B cell (primary cell): ENCODE measurements at regions not wholly inside any gene's neighbourhood (a gene's known extent, or its start where the extent isn't known, plus 50 kb on each side); places are given as distances from the start of the nearest gene placed in this dataset.

ENCODE experiments used
- ATAC-seq: fragments of 200-7000 bp; cut with Tn5 transposase; one replicate; pipeline ENCODE4 v1.10.0; 2021; ENCODE audit warnings: low read depth, mild to moderate bottlenecking, moderate number of reproducible peaks, moderate library complexity
- CTCF ChIA-PET: fragments of 350-600 bp; sonication (Branson Sonifier 250); formaldehyde crosslinking; loops from one replicate; lab custom pipeline; 2021; ENCODE audit warnings: antibody characterized with exemption, inconsistent platforms; lab: Charles Lee
- POLR2A ChIA-PET: fragments of 350-600 bp; sonication (Branson Sonifier 250); formaldehyde crosslinking; loops from one replicate; lab custom pipeline; 2021; ENCODE audit warnings: antibody characterized with exemption; lab: Charles Lee
- DNase-seq: peaks from one replicate; pipeline ENCODE4 v3.0.0; 2013
- H2AFZ ChIP-seq: 2 replicates; pipeline ENCODE4 v1.6.1; 2012; ENCODE audit warnings: mild to moderate bottlenecking, low read depth, low read length; ENCODE audit not compliant: insufficient read depth, poor library complexity, severe bottlenecking
- H3K27ac ChIP-seq, 2 donors: 1 replicate in 1 of 2; 2 replicates in 1 of 2; pipeline ENCODE4 v1.5.1; 2012 to 2013; ENCODE audit warnings: low read length in 2 of 2, mild to moderate bottlenecking in 2 of 2, moderate library complexity in 1 of 2
- H3K27me3 ChIP-seq, 4 experiments: fragments of 200-600 bp in 1 of 4; sonication (generic) in 1 of 4; replicated peaks in 1 of 4; 1 replicate in 2 of 4; 2 replicates in 2 of 4; pipeline versions ENCODE4 v1.6.1 to v1.7.0; 2013 to 2016; ENCODE audit warnings: low read length in 3 of 4, mild to moderate bottlenecking in 2 of 4, mixed read lengths in 1 of 4, moderate library complexity in 1 of 4; ENCODE audit not compliant: insufficient read depth in 4 of 4, control insufficient read depth in 3 of 4; ENCODE audit errors: control extremely low read depth in 1 of 4
- H3K36me3 ChIP-seq, 2 experiments: replicated peaks in 1 of 2; 1 replicate in 1 of 2; 2 replicates in 1 of 2; pipeline versions ENCODE4 v1.6.1 to v1.7.1; 2013; ENCODE audit warnings: low read length in 1 of 2; ENCODE audit not compliant: insufficient read depth in 2 of 2, control insufficient read depth in 1 of 2; ENCODE audit errors: control extremely low read depth in 1 of 2, extremely low read depth in 1 of 2
- H3K4me1 ChIP-seq, 2 donors: fragments of 200-600 bp in 1 of 2; sonication (generic) in 1 of 2; 1 replicate in 1 of 2; 2 replicates in 1 of 2; pipeline versions ENCODE4 v1.5.1 to v1.6.1; 2013 to 2017; ENCODE audit warnings: low read length in 2 of 2; ENCODE audit not compliant: control insufficient read depth in 2 of 2, insufficient read depth in 2 of 2
- H3K4me2 ChIP-seq: replicated peaks from 2 replicates; pipeline ENCODE3; 2012; ENCODE audit warnings: mild to moderate bottlenecking, low read depth, low read length; ENCODE audit not compliant: poor library complexity, severe bottlenecking
- H3K4me3 ChIP-seq, 5 experiments: fragments of 200-600 bp in 1 of 5; sonication (generic) in 1 of 5; 1 replicate in 3 of 5; 2 replicates in 2 of 5; pipeline versions ENCODE4 v1.5.1 to v1.7.0; 2011 to 2016; ENCODE audit warnings: low read length in 4 of 5, mild to moderate bottlenecking in 4 of 5, low read depth in 2 of 5, control low read depth in 1 of 5, moderate library complexity in 1 of 5; ENCODE audit not compliant: insufficient read depth in 1 of 5; ENCODE audit errors: control extremely low read depth in 1 of 5, extremely low read depth in 1 of 5
- H3K79me2 ChIP-seq: fragments of 200-600 bp; sonication (generic); one replicate; pipeline ENCODE4 v1.6.0; 2016; ENCODE audit warnings: low read length; ENCODE audit not compliant: control insufficient read depth, insufficient read depth
- H3K9ac ChIP-seq: fragments of 200-600 bp; sonication (generic); 2 replicates; pipeline ENCODE4 v1.6.1; 2017; ENCODE audit warnings: mild to moderate bottlenecking, low read length, moderate library complexity
- H3K9me3 ChIP-seq, 3 donors: one replicate each; pipeline versions ENCODE4 v1.6.1 to v1.7.1; 2013; ENCODE audit warnings: low read length in 2 of 3; ENCODE audit not compliant: control insufficient read depth in 2 of 3, insufficient read depth in 1 of 3; ENCODE audit errors: control extremely low read depth in 1 of 3
- H4K20me1 ChIP-seq: 2 replicates; pipeline ENCODE4 v1.6.0; 2012; ENCODE audit warnings: mild to moderate bottlenecking, low read length; ENCODE audit not compliant: insufficient read depth, control insufficient read depth, poor library complexity, severe bottlenecking
- H3K27ac Mint-ChIP-seq: one replicate; pipeline ENCODE4 v1.8.0; 2021; ENCODE audit warnings: mixed read lengths
- H3K27me3 Mint-ChIP-seq: one replicate; pipeline ENCODE4 v1.8.0; 2021; ENCODE audit warnings: mixed read lengths
- H3K4me1 Mint-ChIP-seq: one replicate; pipeline ENCODE4 v1.8.0; 2021; ENCODE audit warnings: mixed read lengths
- H3K4me3 Mint-ChIP-seq: one replicate; pipeline ENCODE4 v1.8.0; 2021; ENCODE audit warnings: mixed read lengths
- H3K9me3 Mint-ChIP-seq: one replicate; pipeline ENCODE4 v1.8.0; 2022; ENCODE audit warnings: mixed read lengths; ENCODE audit not compliant: insufficient read depth
- CTCF ChIP-seq: fragments of 200-600 bp; IDR thresholded peaks from one replicate; pipeline ENCODE4 v1.8.0; 2022; ENCODE audit warnings: antibody characterized with exemption, mild to moderate bottlenecking
- EZH2 ChIP-seq: IDR thresholded peaks from 2 replicates; pipeline ENCODE4 v1.6.1; 2012; ENCODE audit warnings: borderline replicate concordance, low read depth, mild to moderate bottlenecking, moderate library complexity, low read length; ENCODE audit not compliant: insufficient read depth, poor library complexity, severe bottlenecking
- WGBS: methylation state at CpG from one replicate; pipeline ENCODE4 v1.1.5; 2013; ENCODE audit warnings: missing lambda C conversion rate; ENCODE audit not compliant: insufficient coverage; 5-methylcytosine and 5-hydroxymethylcytosine counted together
- intact Hi-C: fragments of 100-400 bp; cut with micrococcal nuclease; formaldehyde crosslinking; loops from one replicate; pipeline ENCODE4 v1.10.0; 2022

DNA sequence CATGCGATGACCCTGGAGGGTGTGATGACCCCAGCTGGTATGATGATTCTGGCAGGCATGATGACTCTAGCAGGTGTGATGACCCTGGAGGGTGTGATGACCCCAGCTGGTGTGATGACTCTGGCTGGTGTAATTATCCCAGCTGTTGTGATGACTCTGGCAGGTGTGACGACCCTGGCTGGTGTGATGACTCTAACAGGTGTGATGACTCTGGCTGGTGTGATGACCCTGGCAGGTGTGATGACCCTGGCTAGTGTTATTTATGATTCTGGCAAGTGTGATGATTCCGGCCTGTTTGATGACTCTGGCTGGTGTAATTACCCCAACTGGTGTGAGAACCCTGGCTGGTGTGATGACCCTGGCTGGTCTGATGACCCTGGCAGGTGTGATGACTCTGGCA lies 427.2 kb downstream of the QKI start:
- Histone ChIP-seq H3K27ac (no peak overlapping the region), H4K20me1 (no peaks in the 10 kb centered on the region), H3K9me3 (peaks cover 0 to 12% (median 6%) of the 10 kb centered on the region in 3 donors), H3K4me3 (no peak overlapping the region), H3K9ac (no peak overlapping the region), H3K4me2 (no peak overlapping the region), H3K4me1 (peaks cover 0 to 9% of the 10 kb centered on the region in 2 donors), H3K36me3 (no peaks in the 10 kb centered on the region), H3K27me3 (peaks cover 0 to 8% (median 1%) of the 10 kb centered on the region in 4 experiments), H3K79me2 (no peaks in the 10 kb centered on the region), H2AFZ (no peak overlapping the region)
- H3K27ac Mint-ChIP-seq, result no peak overlapping the region
- peaks cover 9% of the 10 kb centered on the region for H3K27me3 Mint-ChIP-seq
- no peak for TF ChIP-seq CTCF
- no peak for TF ChIP-seq EZH2
- CTCF ChIA-PET, result no interaction called here
- H3K9me3 Mint-ChIP-seq, result peaks cover 10% of the 10 kb centered on the region
- H3K4me1 Mint-ChIP-seq, result peaks cover 7% of the 10 kb centered on the region
- intact Hi-C loops, result no loop called here
- 92% methylated on average over 3 of the region's 3 CpGs for WGBS
- no peak for DNase-seq
- POLR2A ChIA-PET, result no interaction called here
- no peak overlapping the region for H3K4me3 Mint-ChIP-seq
- no peak for ATAC-seq

- no peak for ATAC-seq
- ChIA-PET CTCF (no interaction called here), POLR2A (no interaction called here)
- no peaks in the 10 kb centered on the region for H4K20me1 ChIP-seq
- peaks cover 0 to 9% of the 10 kb centered on the region in 2 donors for H3K4me1 ChIP-seq
- H3K4me2 ChIP-seq, result no peak overlapping the region
- Mint-ChIP-seq H3K4me3 (no peak overlapping the region), H3K9me3 (peaks cover 10% of the 10 kb centered on the region), H3K4me1 (peaks cover 7% of the 10 kb centered on the region), H3K27ac (no peak overlapping the region), H3K27me3 (peaks cover 13% of the 10 kb centered on the region)
- H3K36me3 ChIP-seq, result no peaks in the 10 kb centered on the region
- H3K9me3 ChIP-seq, result peaks cover 0 to 12% (median 6%) of the 10 kb centered on the region in 3 donors
- intact Hi-C loops, result no loop called here
- DNase-seq, result no peak
- H3K9ac ChIP-seq, result no peak overlapping the region
- H3K4me3 ChIP-seq, result no peak overlapping the region
- H3K27me3 ChIP-seq, result peaks cover 0 to 8% (median 1%) of the 10 kb centered on the region in 4 experiments
- no peaks in the 10 kb centered on the region for H3K79me2 ChIP-seq
- TF ChIP-seq EZH2 (no peak), CTCF (no peak)
- no peak overlapping the region for H3K27ac ChIP-seq
- 50% methylated on average over 2 of the region's 2 CpGs for WGBS
- no peak overlapping the region for H2AFZ ChIP-seq
Measured at GRCh38 chr6:163841326-163841725, 426.8 kb downstream of the QKI start.
